ENCODE measurements at regions not wholly inside any gene's neighbourhood (a gene's known extent, or its start where the extent isn't known, plus 50 kb on each side); places are given as distances from the start of the nearest gene placed in this dataset.

DNA sequence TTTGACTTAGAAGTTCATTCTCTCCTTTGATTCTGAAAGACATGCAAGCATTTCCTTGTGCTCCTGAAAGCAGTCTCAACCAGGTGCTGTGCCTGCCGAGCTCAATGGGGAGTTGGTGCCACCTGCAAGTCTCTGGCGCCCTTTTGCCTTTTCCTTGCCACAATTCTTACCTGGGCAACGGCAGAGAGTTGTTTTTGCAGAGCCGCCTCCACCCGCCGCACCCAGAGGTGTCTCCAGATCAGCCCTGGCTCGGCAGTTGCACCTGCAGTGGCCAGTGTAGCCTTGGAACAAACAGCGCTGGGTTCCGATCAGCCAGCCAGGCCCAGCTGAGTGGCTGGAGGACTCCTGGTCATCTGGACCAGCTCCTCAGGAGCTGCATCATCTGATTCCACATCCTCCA, 262.9 kb downstream of the IRX2 start:
- no peak for DNase-seq

DNA sequence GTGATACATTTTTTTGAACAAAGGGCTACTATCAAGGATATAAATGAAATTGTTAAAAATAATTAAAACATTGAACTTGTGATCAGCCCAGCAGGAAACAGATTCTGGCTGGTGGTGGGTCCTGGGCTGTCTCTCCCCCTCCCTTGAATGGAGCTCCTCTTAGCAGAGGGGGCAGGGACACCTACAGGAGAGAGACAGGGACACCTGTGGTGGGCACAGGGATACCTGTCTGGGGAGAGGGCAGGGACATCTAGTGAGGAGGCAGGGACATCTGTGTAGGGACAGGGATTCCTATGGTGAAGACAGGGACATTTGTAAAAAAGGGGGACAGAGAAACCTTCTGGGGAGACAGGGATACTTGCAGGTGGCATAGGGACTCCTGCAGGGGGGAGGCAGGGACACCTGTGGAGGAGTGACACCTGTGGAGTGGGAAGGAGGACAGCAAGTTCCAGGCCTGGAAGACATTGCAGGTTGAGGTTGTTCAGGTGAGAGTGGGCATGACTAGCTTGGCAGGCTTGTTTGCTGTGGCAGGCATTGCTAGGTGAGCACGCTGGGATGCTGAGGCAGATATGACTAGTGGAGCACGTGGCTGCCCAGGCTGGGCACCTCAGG, 264.2 kb downstream of the IRX2 start:
- no peak for DNase-seq

DNA sequence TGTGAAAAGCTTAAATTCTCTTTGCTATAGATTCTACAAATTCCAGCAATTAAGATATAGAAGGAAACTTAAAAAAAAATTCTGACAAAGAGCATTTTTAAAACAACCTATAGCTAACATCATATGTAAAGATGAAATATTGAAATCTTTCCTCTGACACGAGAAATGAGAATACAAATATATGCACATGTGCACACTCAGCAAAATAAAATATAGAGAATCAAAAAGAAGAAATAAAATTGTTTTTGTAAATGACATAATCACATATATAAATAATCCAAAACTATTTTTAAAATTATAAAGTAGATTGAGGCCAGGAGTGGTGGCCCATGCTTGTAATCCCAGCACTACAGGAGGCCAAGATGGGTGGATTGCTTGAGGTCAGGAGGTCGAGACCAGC, 265.1 kb downstream of the IRX2 start:
- DNase-seq, result no peak

DNA sequence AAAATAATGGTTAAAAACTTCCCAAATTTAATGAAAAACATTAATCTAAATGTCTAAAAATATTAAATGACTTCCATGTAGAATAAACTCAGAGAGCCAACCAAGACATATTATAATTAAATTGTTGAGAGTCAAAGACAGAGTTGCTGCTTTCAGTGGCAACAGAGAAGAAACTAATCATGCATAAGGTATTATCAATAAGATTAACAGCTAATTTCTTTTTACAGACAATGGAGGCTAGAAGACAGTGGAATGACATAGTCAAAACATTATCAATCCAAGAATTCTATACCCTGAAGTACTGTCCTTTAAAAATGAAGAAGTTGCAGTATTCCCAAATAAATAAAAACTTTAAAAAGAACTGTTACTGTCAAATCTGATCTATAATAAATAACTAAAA, 268.7 kb downstream of the IRX2 start:
- DNase-seq, result no peak

DNA sequence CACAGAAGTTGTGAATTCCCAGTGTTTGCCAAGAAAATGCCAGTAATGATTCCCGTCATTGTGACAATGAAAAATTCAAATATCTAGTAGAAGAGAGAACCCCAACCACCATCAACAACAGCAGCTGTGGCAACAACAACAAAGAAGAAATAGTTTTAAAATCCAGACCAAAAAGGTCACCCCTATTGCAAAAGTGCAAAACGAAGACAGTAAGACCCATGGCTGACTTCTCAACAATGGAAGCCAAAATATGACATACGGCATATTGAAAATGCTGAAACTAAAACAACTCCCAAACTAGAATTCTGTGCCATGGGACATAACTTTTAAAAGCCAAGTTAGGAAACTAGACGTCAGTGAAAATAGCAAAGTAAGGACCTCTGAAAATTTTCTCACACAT, 270.6 kb downstream of the IRX2 start:
- no peak for DNase-seq

DNA sequence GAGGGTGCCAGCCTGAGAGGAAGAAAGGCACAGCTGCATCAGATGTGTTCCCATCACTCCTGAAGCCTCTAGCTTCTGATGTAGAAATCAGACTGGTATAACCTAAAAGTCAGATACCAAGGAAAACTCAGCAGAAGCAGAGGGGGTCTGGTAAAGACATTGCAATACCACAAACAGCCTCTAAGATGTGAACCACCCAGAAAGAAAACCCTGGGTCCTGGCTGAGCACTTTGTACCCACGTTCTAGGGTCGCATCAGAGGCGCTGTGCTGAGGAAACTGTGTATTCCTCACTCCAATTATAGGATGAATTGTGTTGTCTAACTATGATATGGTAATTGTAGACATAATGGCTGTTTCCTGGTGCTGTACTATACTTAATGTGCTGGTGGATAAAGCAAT, 275.6 kb downstream of the IRX2 start:
- DNase-seq, result no peak

DNA sequence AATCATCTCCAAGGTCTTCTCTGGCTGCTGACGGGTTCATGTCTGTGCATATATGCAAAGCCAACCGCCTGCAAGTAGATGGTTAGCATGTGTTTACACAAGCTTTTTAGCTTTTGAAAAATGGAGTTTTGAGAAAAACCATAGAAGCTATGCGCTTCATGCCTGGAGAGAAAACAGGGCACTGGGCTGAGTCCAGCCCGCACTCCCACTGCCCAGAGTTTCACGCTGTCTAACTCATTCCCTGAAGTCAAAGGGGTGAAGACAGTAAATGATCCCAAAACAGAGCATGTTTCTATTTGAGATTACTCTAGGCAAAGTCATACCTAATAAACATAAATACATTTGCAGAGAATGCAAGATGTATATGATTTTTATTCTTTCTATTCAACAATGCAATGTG, 278.8 kb downstream of the IRX2 start:
- DNase-seq, result no peak

DNA sequence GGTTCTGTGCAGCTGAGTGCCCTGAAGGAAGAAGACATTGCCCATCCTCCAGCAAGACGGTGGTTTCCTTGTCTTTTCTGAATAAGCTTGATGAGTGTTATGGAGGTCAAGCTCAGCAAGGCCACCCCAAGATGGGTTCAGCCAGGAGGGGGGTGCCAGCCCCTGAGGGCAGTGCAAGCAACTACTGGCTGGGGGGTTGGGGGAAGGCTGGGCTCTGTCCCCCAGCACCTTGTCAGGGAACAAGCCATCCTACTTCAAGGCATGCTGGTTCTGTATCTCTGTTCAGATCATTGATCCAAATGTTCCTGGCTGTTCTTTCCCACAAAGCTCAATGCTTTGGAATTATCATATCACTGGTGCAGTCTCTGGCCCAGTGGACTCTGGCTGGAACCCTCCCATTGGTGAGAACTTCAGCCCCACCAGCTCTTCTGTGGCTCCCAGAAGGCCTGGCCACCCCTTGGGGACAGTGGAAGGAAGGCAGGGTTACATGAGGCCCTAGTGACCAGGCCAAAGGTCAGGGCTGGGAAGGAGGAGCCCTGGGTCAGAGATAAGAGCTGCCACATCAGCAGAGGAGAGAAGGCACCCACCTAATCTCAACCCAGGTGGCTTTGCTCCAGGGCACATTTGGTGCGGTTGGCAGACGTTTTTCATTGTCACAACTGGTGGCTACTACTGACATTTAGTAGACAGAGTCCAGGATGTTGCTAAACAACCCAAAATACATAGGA, 280.2 kb downstream of the IRX2 start:
- DNase-seq, result no peak

DNA sequence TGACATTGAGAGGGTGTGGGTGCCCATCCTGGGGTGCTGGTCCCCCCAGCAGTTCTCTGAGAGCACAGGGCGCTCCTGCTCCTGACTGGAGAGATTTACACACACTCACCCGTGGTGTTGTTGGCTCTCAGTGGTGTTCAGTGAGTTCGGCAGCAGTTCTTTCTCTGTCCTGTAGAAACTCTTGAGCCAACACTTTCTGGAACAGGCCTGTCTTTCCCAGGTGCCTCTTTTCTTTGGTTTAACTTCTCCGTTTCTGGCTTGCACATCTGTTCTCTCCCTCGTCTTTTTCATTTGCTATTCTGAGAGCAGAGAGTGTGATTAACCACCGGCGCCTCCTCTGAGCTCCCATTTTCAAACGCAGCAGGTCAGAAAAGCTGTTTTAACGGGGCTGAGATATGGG, 284.5 kb downstream of the IRX2 start:
- DNase-seq, result no peak

DNA sequence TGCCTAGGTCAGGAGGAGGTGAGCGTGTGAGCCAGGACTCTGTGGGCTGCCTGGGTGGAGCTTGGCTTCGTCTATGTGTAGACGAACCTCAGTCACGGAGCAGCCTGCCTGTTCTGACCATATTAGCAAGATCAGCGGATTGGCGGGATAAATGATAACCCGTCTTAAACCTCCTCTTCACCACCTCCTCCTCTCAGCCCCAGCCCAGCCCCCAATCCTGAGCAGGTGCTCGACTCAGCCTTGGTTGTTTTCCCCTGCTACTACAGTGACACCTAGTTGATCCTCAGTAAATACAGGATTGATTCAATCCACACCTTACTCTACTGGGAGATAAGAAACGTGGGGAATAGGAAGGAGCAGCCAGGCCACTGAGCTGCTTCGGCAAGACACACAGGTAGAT, 286.1 kb downstream of the IRX2 start:
- no peak for DNase-seq

DNA sequence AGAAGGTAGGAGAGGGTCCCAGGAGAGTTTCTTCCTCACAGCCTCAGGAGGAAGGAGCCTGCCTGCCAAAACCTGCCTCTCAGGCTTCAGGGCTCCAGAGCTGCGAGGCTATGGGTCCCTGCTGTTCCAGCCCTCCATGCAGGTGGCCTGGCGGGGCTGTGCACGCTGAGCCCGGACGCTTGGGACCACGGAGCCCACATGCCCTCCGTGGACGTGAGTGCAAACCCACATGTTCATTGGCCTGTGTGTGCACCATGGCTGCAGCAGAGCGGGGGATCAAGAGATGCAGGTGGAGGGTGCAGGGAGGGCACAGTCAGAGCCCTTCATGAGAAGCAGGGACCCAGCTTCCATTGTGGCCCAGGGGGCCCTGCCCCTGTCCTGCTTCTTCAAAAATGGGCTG, 287.3 kb downstream of the IRX2 start:
- DNase-seq, result no peak

DNA sequence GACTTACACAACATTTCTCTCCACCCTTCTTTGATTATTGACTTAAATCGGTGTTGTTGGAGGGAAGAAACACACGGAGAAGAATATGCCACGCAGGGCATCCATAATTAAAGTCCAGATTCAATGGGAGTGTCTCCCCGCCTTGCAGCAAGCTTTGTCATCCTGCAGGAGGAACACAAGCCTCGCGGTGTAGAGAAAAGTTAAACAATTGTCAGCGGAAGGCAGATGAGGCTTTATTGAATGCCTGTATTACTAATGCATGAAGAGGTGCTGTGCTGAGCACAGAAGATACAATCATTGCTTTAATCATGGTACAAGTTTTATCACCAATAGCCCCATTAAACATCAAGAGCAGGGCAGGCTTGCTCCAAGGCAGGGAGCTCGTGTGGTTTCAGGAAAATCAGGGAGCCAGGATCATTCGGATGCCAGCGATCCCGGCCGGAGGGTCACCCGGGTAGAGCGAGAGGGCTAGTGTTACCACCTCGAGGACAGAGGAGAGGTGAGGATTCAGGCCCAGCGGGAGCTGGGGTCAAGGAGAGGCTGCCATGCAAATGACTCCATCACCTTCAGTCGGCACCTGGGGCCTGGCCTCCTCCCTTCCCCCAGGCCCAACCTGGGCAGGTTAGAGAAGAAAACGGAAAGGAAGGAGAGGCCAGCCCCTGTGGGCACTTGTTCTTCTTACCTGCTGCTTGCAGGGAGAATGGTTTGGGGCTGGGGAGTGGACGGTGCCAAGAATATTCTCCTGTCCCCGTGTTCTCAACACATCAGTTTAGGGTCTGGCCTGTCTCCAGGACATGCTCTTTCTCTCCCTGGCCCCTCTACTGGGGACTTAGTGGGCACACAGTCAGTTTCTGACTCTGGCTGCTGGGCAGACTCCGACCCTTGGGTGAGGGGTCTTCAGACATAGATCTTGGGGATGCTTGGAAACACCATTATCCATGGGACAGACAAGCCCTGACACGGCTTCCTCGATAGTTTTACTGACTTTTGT, 289.5 kb downstream of the IRX2 start:
- no peak for DNase-seq

DNA sequence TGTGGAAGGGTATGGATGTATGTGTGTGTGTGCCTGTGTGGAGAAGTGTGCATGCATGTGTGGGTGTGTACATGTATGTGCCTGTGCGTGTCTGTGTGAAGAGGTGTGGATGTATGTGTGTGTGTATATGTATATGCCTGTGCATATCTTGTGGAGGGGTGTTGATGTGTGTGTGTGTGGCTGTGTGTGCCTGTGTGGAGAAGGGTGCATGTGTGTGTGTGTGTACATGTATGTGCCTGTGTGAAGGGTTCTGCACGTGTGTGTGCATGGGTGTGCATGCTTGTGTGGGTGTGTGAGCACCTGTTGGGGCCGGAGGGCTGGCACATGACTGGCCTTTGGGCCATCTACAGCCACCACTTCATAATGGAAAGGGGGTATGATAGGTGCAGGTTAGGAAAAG, 291.4 kb downstream of the IRX2 start:
- DNase-seq, result no peak

DNA sequence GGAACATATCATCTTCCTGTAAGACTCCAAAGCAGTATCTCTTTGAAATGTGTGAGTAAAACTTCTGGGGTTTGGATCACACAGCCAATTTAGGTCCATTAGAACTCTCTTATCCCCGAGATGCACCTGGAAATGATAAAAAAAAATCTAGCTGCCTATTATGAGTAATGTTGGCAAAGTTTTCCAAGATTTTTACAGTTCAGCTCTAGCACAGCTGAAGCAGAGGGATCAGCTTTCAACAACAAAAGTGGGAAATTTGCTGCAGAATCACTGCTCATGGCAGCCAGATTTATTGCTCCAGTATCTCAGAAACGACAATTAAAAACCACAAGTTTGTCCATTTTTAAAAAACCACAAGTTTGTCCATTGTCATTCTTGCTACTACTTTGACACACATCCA, 292.2 kb downstream of the IRX2 start:
- DNase-seq, result no peak

DNA sequence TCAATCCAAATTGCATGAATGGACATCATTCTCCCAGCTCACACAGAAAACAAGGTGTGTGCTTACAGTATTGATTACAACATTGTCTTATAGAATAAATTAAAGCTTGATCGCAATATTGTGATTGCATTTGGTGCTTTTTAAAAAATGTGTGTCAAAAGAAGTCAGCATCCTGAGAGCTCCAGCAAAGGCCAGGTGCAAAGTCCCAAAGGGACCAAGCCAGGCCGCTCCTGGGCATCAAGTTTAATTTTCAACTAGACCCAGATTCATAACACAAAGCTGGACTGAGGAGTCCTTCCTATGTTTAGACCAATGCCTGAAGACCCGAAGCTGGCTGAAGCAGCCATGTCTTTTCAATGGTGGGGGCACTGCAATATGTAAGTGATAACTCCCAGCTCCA, 295.6 kb downstream of the IRX2 start:
- DNase-seq, result no peak

DNA sequence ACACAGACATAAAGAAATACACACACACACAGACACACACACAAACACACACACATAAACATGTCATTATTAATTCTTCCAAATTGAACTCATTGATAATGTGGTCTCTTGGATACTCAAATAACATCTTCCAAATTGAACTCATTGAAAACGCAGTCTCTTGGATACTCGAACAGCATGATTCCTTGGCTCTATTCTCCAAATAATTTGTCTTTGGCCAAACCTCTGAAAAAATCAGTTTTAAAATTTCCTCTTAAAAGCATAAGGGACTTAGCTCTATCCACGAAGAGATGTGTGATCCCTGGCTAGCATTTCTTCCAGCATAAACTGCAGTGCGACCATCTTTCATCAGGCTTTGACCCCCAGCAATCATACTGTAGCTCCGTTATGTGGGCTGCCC, 296.6 kb downstream of the IRX2 start:
- no peak for DNase-seq

DNA sequence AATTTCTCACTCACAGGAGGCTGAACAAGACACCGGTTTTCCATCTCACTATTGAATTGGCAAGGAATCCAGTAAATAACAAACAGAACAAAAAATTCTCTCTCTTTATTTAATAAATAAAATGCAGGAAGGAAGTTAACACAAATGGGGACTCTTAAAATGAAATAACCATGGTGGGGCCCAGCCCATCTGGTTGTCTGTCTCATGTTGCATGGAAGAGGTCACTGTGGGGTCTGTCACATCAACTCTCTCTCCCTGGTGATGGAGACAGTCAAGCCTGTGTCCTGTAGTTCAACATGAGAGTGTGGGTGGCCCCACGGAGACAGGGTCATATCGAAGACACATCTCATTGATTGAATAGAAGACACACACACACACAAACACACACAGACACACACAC, 297.7 kb downstream of the IRX2 start:
- no peak for DNase-seq

DNA sequence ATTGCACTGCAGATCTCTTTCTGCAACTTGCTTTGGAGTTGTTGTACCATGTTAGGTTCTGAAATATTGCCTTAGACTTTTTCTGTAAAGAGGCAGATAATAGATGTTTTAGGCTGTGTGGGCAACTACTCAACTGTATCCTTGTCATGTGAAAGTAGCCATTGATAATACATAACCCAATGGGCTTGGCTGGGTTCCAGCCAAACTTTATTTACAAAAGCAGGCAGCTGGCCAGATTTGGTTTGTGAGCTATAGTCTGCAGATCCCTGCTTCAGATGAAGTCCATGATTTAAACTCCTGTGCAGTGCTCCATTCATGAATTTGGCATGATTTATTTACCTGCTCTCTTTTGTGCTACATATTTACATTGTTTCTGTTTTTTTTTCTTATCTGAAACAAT, 300.4 kb downstream of the IRX2 start:
- DNase-seq, result no peak

DNA sequence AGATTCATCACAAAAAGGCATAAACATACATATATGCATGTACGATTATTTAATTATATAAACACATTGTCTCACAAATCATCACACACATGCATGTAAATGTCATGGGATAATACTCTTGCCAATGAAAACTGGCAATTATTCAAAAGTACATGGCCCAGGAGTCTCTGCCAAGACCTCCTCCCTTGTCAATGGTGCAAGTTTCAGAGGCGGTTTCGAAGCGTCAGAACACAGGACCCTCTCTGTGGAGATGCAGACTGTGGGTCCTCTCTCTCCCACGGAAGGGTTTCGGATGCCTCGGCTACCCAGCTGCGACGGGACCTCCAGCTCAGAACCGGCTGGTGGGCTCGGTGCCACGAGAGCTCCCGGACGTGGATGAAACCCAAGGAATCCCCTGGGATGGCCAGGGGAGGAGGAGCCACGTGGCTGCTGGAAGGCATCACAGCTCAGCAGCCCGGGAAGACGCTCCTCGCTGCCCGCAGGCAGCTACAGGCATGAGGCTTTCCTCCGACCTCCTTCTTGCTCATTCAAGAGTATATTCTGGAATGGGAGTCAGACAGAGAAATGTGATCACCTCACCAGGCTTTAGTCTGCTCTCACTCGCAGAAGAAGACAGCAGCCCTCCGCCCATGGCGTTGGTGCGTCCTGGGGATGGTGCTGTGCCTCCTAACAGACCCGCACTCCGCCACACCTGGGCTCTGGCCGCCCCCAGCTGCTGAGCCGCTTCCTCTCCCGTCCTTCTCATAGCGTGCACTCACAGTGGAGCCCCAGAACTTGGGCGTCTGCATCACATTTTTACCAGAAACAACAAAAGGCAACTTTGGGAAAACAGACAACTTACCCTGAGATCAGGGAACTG, 308.8 kb downstream of the IRX2 start:
- DNase-seq, result no peak

DNA sequence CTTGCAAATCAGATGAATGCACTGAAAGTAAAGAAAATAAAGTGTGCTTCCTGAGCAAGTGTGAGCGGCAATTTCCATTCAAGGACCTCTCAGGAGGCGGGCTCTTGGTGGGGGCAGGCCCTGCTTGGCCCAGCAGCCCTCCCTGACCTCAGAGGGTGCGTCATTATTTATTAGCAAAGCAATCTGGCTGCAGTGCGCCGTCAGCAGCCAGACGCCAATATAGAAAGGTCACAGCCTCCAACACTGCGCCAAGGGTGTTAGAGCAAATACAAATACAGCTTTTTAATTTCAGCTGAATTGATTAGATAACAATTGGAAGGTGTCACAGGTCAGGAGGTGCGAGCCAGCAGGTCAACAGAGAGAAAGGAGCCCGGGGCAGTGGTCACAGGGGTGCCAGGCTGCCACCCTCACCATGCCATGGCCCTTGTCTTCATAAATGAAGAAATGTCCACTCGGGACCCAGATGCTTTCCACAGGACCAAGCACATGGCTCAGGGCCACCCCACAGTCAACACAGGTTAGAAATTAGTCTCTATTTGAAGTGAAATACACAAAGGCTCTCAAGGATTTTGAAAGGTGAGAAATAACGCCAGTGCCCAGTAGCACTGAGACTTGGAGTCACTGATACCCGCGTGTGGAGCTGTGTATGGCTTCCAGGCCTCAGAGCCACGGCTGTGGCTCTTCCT, 309.8 kb downstream of the IRX2 start:
- no peak for DNase-seq

DNA sequence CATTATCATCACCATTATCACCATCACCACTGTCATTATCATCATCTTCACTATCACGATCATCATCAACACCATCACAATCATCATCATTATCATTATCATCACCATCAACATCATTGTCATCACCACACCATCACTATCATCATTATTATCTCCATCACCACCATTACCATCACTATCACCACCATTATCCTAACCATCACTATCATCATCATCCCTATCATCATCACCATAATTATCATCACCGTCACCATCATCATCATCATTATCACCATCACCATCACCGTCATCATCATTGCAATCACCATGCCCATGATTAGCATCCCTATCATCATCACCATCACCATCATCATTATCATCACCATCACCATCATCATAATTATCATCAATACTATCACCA, 311.9 kb downstream of the IRX2 start:
- no peak for DNase-seq

DNA sequence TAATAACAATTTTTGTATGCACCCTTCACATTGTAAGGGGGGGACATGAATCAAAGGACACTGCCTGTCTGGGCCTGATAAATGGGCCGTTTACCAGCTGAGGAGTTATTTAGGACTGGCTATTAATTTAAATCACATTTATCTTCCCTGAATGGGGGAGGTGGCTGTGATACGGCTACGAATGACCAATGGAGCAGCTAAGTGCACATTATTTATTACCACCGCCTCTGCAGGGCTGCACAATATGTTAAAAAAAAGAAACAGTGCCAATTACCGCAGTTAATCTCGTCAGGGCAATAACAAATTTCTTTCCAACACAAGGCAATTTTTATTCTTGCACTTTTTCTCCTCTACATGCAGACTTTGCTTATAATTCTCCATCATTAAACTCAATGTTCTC, 318.4 kb downstream of the IRX2 start:
- DNase-seq, result no peak
